ENCODE measurements at regions not wholly inside any gene's neighbourhood (a gene's known extent, or its start where the extent isn't known, plus 50 kb on each side); places are given as distances from the start of the nearest gene placed in this dataset.

- no peak for TF ChIP-seq ESRRB (CRISPR knock-in tag; IDR thresholded peaks at IDR 0.05; ENCODE audit: borderline replicate concordance)
Observed at GRCh38 chr20:12014276-12014675, 96.6 kb downstream of the BTBD3 start (continued).

GRCh38 chr20:12014736-12015135 lies 97.0 kb downstream of the BTBD3 start:
- H3K4me2 ChIP-seq (ENCODE audit: insufficient read depth, low read length) = no peak overlapping the region
- TF ChIP-seq CREB1 (IDR thresholded peaks at IDR 0.05) = no peak
- no peak for TF ChIP-seq CREB1 (CRISPR knock-in tag; IDR thresholded peaks at IDR 0.05)
- no peak for TF ChIP-seq ID3 (CRISPR knock-in tag; IDR thresholded peaks at IDR 0.05)
- no peak for TF ChIP-seq ID3 (tag; IDR thresholded peaks at IDR 0.05)
- TF ChIP-seq HDAC6 (IDR thresholded peaks at IDR 0.05; ENCODE audit: low read depth, low read length) = no peak
- TF ChIP-seq ZBTB1 (CRISPR knock-in tag; IDR thresholded peaks at IDR 0.05; ENCODE audit: borderline replicate concordance, low read depth) = no peak
- CTCF ChIA-PET (ENCODE audit: low intra/inter-chr PET ratio) = no interaction called here
- ATAC-seq (no peak), DNase-seq (ENCODE audit: extremely low read depth in 1 of 4, low spot score in 3 of 4) (no peak), FAIRE-seq (no peak)
- intact Hi-C loops (cut with micrococcal nuclease) = loop anchor here (5.0 kb wide), 1 partner anchor 1093 kb away; no protein-coding TSS in a partner anchor
- 0% methylated on average over 1 of the region's 1 CpG for WGBS (ENCODE audit: insufficient coverage, low coverage, missing lambda C conversion rate)
- no peak overlapping the region for H2AFZ ChIP-seq (ENCODE audit: low read depth, low read length)
- no peak overlapping the region for H3K27ac ChIP-seq (ENCODE audit: extremely low read depth, low read depth, low read length)
- H4K20me1 ChIP-seq (replicated peaks; ENCODE audit: control insufficient read depth, insufficient read depth, low read length) = no peaks in the 10 kb centered on the region
- H3K4me3 ChIP-seq = no peak overlapping the region
- no peaks in the 10 kb centered on the region for H3K9me1 ChIP-seq (ENCODE audit: control insufficient read depth, insufficient read depth, low read length)
- in situ Hi-C loops (cut with MboI) = no loop called here
- BruUV-seq (replicated peaks) = no TSS peak
- POLR2A ChIA-PET = no interaction called here
- H3K9ac ChIP-seq (ENCODE audit: insufficient read depth in 1 of 2, low read depth in 2 of 2, low read length in 2 of 2) = no peak overlapping the region
- H3K27me3 ChIP-seq (ENCODE audit: control insufficient read depth in 2 of 2, insufficient read depth in 2 of 2, low read length in 2 of 2) = no peaks in the 10 kb centered on the region
- H3K4me1 ChIP-seq (replicated peaks in 1 of 2; ENCODE audit: control insufficient read depth in 2 of 2, insufficient read depth in 2 of 2, low read length in 2 of 2) = no peaks in the 10 kb centered on the region
- no peaks in the 10 kb centered on the region for H3K9me3 ChIP-seq (replicated peaks; ENCODE audit: control insufficient read depth, insufficient read depth, low read depth, low read length)
- H3K79me2 ChIP-seq (ENCODE audit: control insufficient read depth, insufficient read depth, low read length) = no peaks in the 10 kb centered on the region
- H3K36me3 ChIP-seq (ENCODE audit: control insufficient read depth, insufficient read depth, low read length) = no peaks in the 10 kb centered on the region
